ENCODE measurements at regions not wholly inside any gene's neighbourhood (a gene's known extent, or its start where the extent isn't known, plus 50 kb on each side); places are given as distances from the start of the nearest gene placed in this dataset.

GRCh38 chr7:17554341-17555015 lies 256.0 kb downstream of the AHR start:
- POLR2A ChIA-PET, result no interaction called here
- CTCF ChIA-PET, result no interaction called here
- H3K27ac ChIP-seq (ENCODE audit: low read depth, low read length), result no peak overlapping the region
- no peak for DNase-seq (ENCODE audit: low read depth, low spot score)
- no peak for TF ChIP-seq CTCF (IDR thresholded peaks at IDR 0.05; ENCODE audit: low read depth, low read length)
- no peaks in the 10 kb centered on the region for H3K9me3 ChIP-seq (ENCODE audit: control insufficient read depth, insufficient read depth, low read length)
- no peak overlapping the region for H3K4me3 ChIP-seq (ENCODE audit: low read depth, low read length)
- H3K27me3 ChIP-seq (ENCODE audit: control insufficient read depth, insufficient read depth, low read length), result no peaks in the 10 kb centered on the region

GRCh38 chr7:17556247-17556956 lies 257.9 kb downstream of the AHR start:
- no peak for TF ChIP-seq CTCF (IDR thresholded peaks at IDR 0.05; ENCODE audit: low read depth, low read length)
- CTCF ChIA-PET, result interaction anchor here (0.8 kb wide), 1 partner anchor 707 kb away, joined by 4 read pairs; no protein-coding TSS in a partner anchor
- Histone ChIP-seq H3K27ac (ENCODE audit: low read depth, low read length) (no peak overlapping the region), H3K27me3 (ENCODE audit: control insufficient read depth, insufficient read depth, low read length) (no peaks in the 10 kb centered on the region), H3K9me3 (ENCODE audit: control insufficient read depth, insufficient read depth, low read length) (no peaks in the 10 kb centered on the region), H3K4me3 (ENCODE audit: low read depth, low read length) (no peak overlapping the region)
- DNase-seq (ENCODE audit: low read depth, low spot score), result no peak
- POLR2A ChIA-PET, result no interaction called here

- DNase-seq (ENCODE audit: low read depth, low spot score), result no peak
- ChIA-PET CTCF (interaction anchor here (0.8 kb wide), 1 partner anchor 707 kb away, joined by 4 read pairs; no protein-coding TSS in a partner anchor), POLR2A (no interaction called here)
- no peaks in the 10 kb centered on the region for H3K9me3 ChIP-seq (ENCODE audit: control insufficient read depth, insufficient read depth, low read length)
- TF ChIP-seq CTCF (IDR thresholded peaks at IDR 0.05; ENCODE audit: low read depth, low read length), result no peak
- H3K4me3 ChIP-seq (ENCODE audit: low read depth, low read length), result no peak overlapping the region
- no peak overlapping the region for H3K27ac ChIP-seq (ENCODE audit: low read depth, low read length)
- H3K27me3 ChIP-seq (ENCODE audit: control insufficient read depth, insufficient read depth, low read length), result no peaks in the 10 kb centered on the region
Observed at GRCh38 chr7:17557251-17557671, 258.8 kb downstream of the AHR start.

- DNase-seq (ENCODE audit: low read depth, low spot score), result no peak
- POLR2A ChIA-PET, result no interaction called here
- CTCF ChIA-PET, result no interaction called here
- H3K27me3 ChIP-seq (ENCODE audit: control insufficient read depth, insufficient read depth, low read length), result no peaks in the 10 kb centered on the region
- no peak for TF ChIP-seq CTCF (IDR thresholded peaks at IDR 0.05; ENCODE audit: low read depth, low read length)
- H3K27ac ChIP-seq (ENCODE audit: low read depth, low read length), result no peak overlapping the region
- H3K4me3 ChIP-seq (ENCODE audit: low read depth, low read length), result no peak overlapping the region
- H3K9me3 ChIP-seq (ENCODE audit: control insufficient read depth, insufficient read depth, low read length), result no peaks in the 10 kb centered on the region
Observed at GRCh38 chr7:17558135-17558534, 259.7 kb downstream of the AHR start.

- CTCF ChIA-PET, result no interaction called here
- H3K27me3 ChIP-seq (ENCODE audit: control insufficient read depth, insufficient read depth, low read length), result no peaks in the 10 kb centered on the region
- no peak for TF ChIP-seq CTCF (IDR thresholded peaks at IDR 0.05; ENCODE audit: low read depth, low read length)
- no peak overlapping the region for H3K4me3 ChIP-seq (ENCODE audit: low read depth, low read length)
- POLR2A ChIA-PET, result no interaction called here
- no peaks in the 10 kb centered on the region for H3K9me3 ChIP-seq (ENCODE audit: control insufficient read depth, insufficient read depth, low read length)
- no peak for DNase-seq (ENCODE audit: low read depth, low spot score)
- H3K27ac ChIP-seq (ENCODE audit: low read depth, low read length), result no peak overlapping the region
Observed at GRCh38 chr7:17558558-17559332, 260.3 kb downstream of the AHR start.
